Hematopoietic multipotent progenitor cell treated with erythropoietin and hydrocortisone succinate and interleukin-3 and kit ligand, for 8 days (in vitro differentiated cells): ENCODE measurements at regions not wholly inside any gene's neighbourhood (a gene's known extent, or its start where the extent isn't known, plus 50 kb on each side); places are given as distances from the start of the nearest gene placed in this dataset.

ENCODE experiments used
- DNase-seq: peaks from one replicate; pipeline ENCODE4 v3.0.0-alpha.2; 2015

- no peak for DNase-seq
Measured at GRCh38 chr12:76256904-76257303, 91.3 kb downstream of the BBS10 start.

- no peak for DNase-seq
Measured at GRCh38 chr12:76256321-76256720, 91.9 kb downstream of the BBS10 start.

GRCh38 chr12:76255692-76256091 lies 92.5 kb downstream of the BBS10 start:
- no peak for DNase-seq

- DNase-seq = no peak
Measured at GRCh38 chr12:76255281-76255680, 92.9 kb downstream of the BBS10 start.

- no peak for DNase-seq
Measured at GRCh38 chr12:76252031-76252430, 96.2 kb downstream of the BBS10 start.

- no peak for DNase-seq
Measured at GRCh38 chr12:76250256-76250655, 98.0 kb downstream of the BBS10 start.

- no peak for DNase-seq
Measured at GRCh38 chr12:76249501-76249900, 98.7 kb downstream of the BBS10 start.

- no peak for DNase-seq
Measured at GRCh38 chr12:76247992-76248391, 100.2 kb downstream of the BBS10 start.

- no peak for DNase-seq
Measured at GRCh38 chr12:76247026-76247646, 101.1 kb downstream of the BBS10 start.

GRCh38 chr12:76246611-76247010 lies 101.6 kb downstream of the BBS10 start:
- DNase-seq = no peak

- no peak for DNase-seq
Measured at GRCh38 chr12:76244300-76244699, 103.9 kb downstream of the BBS10 start.

- no peak for DNase-seq
Measured at GRCh38 chr12:76242813-76243550, 105.2 kb downstream of the BBS10 start.

GRCh38 chr12:76241371-76241770 lies 106.8 kb downstream of the BBS10 start:
- DNase-seq = no peak

- no peak for DNase-seq
Measured at GRCh38 chr12:76240281-76240680, 107.9 kb downstream of the BBS10 start.

- no peak for DNase-seq
Measured at GRCh38 chr12:76238688-76239087, 109.5 kb downstream of the BBS10 start.

- DNase-seq = no peak
Measured at GRCh38 chr12:76237086-76237701, 111.0 kb downstream of the BBS10 start.

- DNase-seq = no peak
Measured at GRCh38 chr12:76236640-76237039, 111.6 kb downstream of the BBS10 start.

- DNase-seq = no peak
Measured at GRCh38 chr12:76234741-76235140, 113.5 kb downstream of the BBS10 start.

- no peak for DNase-seq
Measured at GRCh38 chr12:76232013-76232412, 116.2 kb downstream of the BBS10 start.

- DNase-seq = no peak
Measured at GRCh38 chr12:76226956-76227355, 121.3 kb downstream of the BBS10 start.

- no peak for DNase-seq
Measured at GRCh38 chr12:76226397-76226796, 121.8 kb downstream of the BBS10 start.

GRCh38 chr12:76223869-76224268 lies 124.3 kb downstream of the BBS10 start:
- no peak for DNase-seq

GRCh38 chr12:76220980-76221379 lies 127.2 kb downstream of the BBS10 start:
- DNase-seq = no peak

GRCh38 chr12:76219806-76220205 lies 128.4 kb downstream of the BBS10 start:
- DNase-seq = no peak
